H9 (cell line): ENCODE measurements at regions not wholly inside any gene's neighbourhood (a gene's known extent, or its start where the extent isn't known, plus 50 kb on each side); places are given as distances from the start of the nearest gene placed in this dataset.
"Not testable (repeated sequence)": the region's sequence is repeated elsewhere in the genome, so short reads cannot be mapped to it uniquely, and the experiment has no call there.

Experiments
- DNase-seq: peaks from one replicate; pipeline ENCODE4 v3.0.0-alpha.2; 2017
- H2AFZ ChIP-seq: one replicate; pipeline ENCODE4 v1.6.1; 2013; ENCODE audit warnings: mild to moderate bottlenecking, low read length, control low read depth, moderate library complexity
- H2AK5ac ChIP-seq: 2 replicates; pipeline ENCODE4 v1.6.1; 2013; ENCODE audit warnings: low read length, control low read depth, mixed read lengths; ENCODE audit not compliant: insufficient read length
- H2BK120ac ChIP-seq: one replicate; pipeline ENCODE4 v1.6.1; 2013; ENCODE audit warnings: low read depth, mild to moderate bottlenecking, low read length, control low read depth, inconsistent platforms; ENCODE audit not compliant: poor library complexity, severe bottlenecking
- H2BK12ac ChIP-seq: 2 replicates; pipeline ENCODE4 v1.6.1; 2013; ENCODE audit warnings: low read length, control low read depth, mixed read lengths, low read depth; ENCODE audit not compliant: insufficient read length
- H2BK15ac ChIP-seq: 2 replicates; pipeline ENCODE4 v1.6.1; 2013; ENCODE audit warnings: low read depth, low read length, control low read depth
- H2BK20ac ChIP-seq: one replicate; pipeline ENCODE4 v1.6.1; 2013; ENCODE audit warnings: low read depth, mild to moderate bottlenecking, low read length, control low read depth, inconsistent platforms; ENCODE audit not compliant: poor library complexity, severe bottlenecking
- H2BK5ac ChIP-seq: 2 replicates; pipeline ENCODE4 v1.6.1; 2013; ENCODE audit warnings: low read length, control low read depth, mixed read lengths; ENCODE audit not compliant: insufficient read length
- H3K14ac ChIP-seq: 2 replicates; pipeline ENCODE4 v1.6.1; 2013; ENCODE audit warnings: low read length, control low read depth; ENCODE audit not compliant: insufficient read depth
- H3K18ac ChIP-seq: 2 replicates; pipeline ENCODE4 v1.6.1; 2013; ENCODE audit warnings: low read depth, mild to moderate bottlenecking, mixed read lengths, low read length, control low read depth; ENCODE audit not compliant: insufficient read length
- H3K23ac ChIP-seq: 2 replicates; pipeline ENCODE4 v1.6.1; 2013; ENCODE audit warnings: low read length, control low read depth, mixed read lengths, low read depth; ENCODE audit not compliant: insufficient read length
- H3K23me2 ChIP-seq: 2 replicates; pipeline ENCODE4 v1.6.1; 2013; ENCODE audit warnings: low read depth, mild to moderate bottlenecking, mixed read lengths, low read length, control low read depth; ENCODE audit not compliant: insufficient read length, poor library complexity, severe bottlenecking
- H3K27ac ChIP-seq: 2 replicates; pipeline ENCODE4 v1.5.1; 2013; ENCODE audit warnings: low read length, control low read depth, mixed read lengths, low read depth; ENCODE audit not compliant: insufficient read length
- H3K27me3 ChIP-seq: 2 replicates; pipeline ENCODE4 v1.6.1; 2013; ENCODE audit warnings: low read length, control low read depth, inconsistent platforms; ENCODE audit not compliant: insufficient read depth
- H3K4ac ChIP-seq: 2 replicates; pipeline ENCODE4 v1.6.1; 2013; ENCODE audit warnings: low read depth, mild to moderate bottlenecking, control low read depth, inconsistent platforms, low read length, moderate library complexity
- H3K4me1 ChIP-seq: 2 replicates; pipeline ENCODE4 v1.6.1; 2013; ENCODE audit warnings: low read length, control low read depth, inconsistent platforms; ENCODE audit not compliant: insufficient read depth
- H3K4me2 ChIP-seq: 2 replicates; pipeline ENCODE4 v1.6.1; 2013; ENCODE audit warnings: low read length, control low read depth, mixed read lengths; ENCODE audit not compliant: insufficient read length, insufficient read depth
- H3K56ac ChIP-seq: 2 replicates; pipeline ENCODE4 v1.6.1; 2013; ENCODE audit warnings: low read depth, mild to moderate bottlenecking, mixed read lengths, low read length, control low read depth; ENCODE audit not compliant: insufficient read length
- H3K79me1 ChIP-seq: 2 replicates; pipeline ENCODE4 v1.6.1; 2013; ENCODE audit warnings: low read depth, mild to moderate bottlenecking, moderate library complexity, low read length, control low read depth, inconsistent platforms; ENCODE audit not compliant: insufficient read depth, poor library complexity, severe bottlenecking
- H3K79me2 ChIP-seq: 2 replicates; pipeline ENCODE4 v1.6.1; 2013; ENCODE audit warnings: low read length, control low read depth, inconsistent platforms; ENCODE audit not compliant: insufficient read depth
- H3K9ac ChIP-seq: 2 replicates; pipeline ENCODE4 v1.6.1; 2013; ENCODE audit warnings: low read length, control low read depth, mixed read lengths; ENCODE audit not compliant: insufficient read length; ENCODE audit errors: extremely low read depth
- H3K9me3 ChIP-seq: one replicate; pipeline ENCODE4 v1.6.1; 2013; ENCODE audit warnings: low read depth, low read length, inconsistent platforms; ENCODE audit not compliant: control insufficient read depth
- H3T11ph ChIP-seq: one replicate; pipeline ENCODE4 v1.6.1; 2013; ENCODE audit warnings: mild to moderate bottlenecking, low read length, control low read depth, inconsistent platforms
- H4K20me1 ChIP-seq: one replicate; pipeline ENCODE4 v1.6.1; 2013; ENCODE audit not compliant: control insufficient read depth, insufficient read length, insufficient read depth
- H4K5ac ChIP-seq: 2 replicates; pipeline ENCODE4 v1.6.1; 2013; ENCODE audit warnings: low read depth, mild to moderate bottlenecking, mixed read lengths, low read length, control low read depth; ENCODE audit not compliant: insufficient read length
- H4K8ac ChIP-seq: replicated peaks from 2 replicates; pipeline ENCODE4 v1.6.1; 2013; ENCODE audit warnings: low read length, control low read depth, mixed read lengths, low read depth; ENCODE audit not compliant: insufficient read length
- H4K91ac ChIP-seq: 2 replicates; pipeline ENCODE4 v1.6.1; 2013; ENCODE audit warnings: low read depth, mild to moderate bottlenecking, moderate library complexity, mixed read lengths, low read length, control low read depth; ENCODE audit not compliant: insufficient read length
- H3K27ac Mint-ChIP-seq, 3 experiments: 2 replicates in 2 of 3; 3 replicates in 1 of 3; pipeline ENCODE4 v1.8.0; 2020 to 2021; ENCODE audit warnings: mixed read lengths in 3 of 3, mild to moderate bottlenecking in 1 of 3, moderate library complexity in 1 of 3
- H3K27me3 Mint-ChIP-seq: 2 replicates; pipeline ENCODE4 v1.8.0; 2021; ENCODE audit warnings: low read depth, mild to moderate bottlenecking, moderate library complexity, mixed read lengths
- H3K36me3 Mint-ChIP-seq, 3 experiments: 2 replicates in 2 of 3; 3 replicates in 1 of 3; pipeline ENCODE4 v1.8.0; 2020 to 2021; ENCODE audit warnings: low read depth in 3 of 3, mixed read lengths in 3 of 3; ENCODE audit not compliant: insufficient read depth in 1 of 3
- H3K4me1 Mint-ChIP-seq, 2 experiments: 2 replicates each; pipeline ENCODE4 v1.8.0; 2020; ENCODE audit warnings: mixed read lengths in 2 of 2
- H3K4me3 Mint-ChIP-seq, 2 experiments: 2 replicates in 1 of 2; 3 replicates in 1 of 2; pipeline ENCODE4 v1.8.0; 2020 to 2021; ENCODE audit warnings: mild to moderate bottlenecking in 2 of 2, mixed read lengths in 2 of 2, moderate library complexity in 1 of 2
- H3K9me3 Mint-ChIP-seq, 2 experiments: 2 replicates in 1 of 2; 3 replicates in 1 of 2; pipeline ENCODE4 v1.8.0; 2020; ENCODE audit warnings: mild to moderate bottlenecking in 2 of 2, mixed read lengths in 2 of 2, moderate library complexity in 1 of 2
- CTCF ChIP-seq: fragments of 200-600 bp; sonication (generic); conservative IDR thresholded peaks from 3 replicates; pipeline ENCODE4 v1.8.0; 2021; ENCODE audit warnings: antibody characterized with exemption, mild to moderate bottlenecking
- WGBS: extraction: QIAGEN DNeasy Blood & Tissue Kit; methylation state at CpG from one replicate; pipeline ENCODE4 v1.1.7; 2013; ENCODE audit warnings: missing lambda C conversion rate, low lambda C conversion rate, mixed read lengths; ENCODE audit not compliant: insufficient read length; ENCODE audit errors: extremely low coverage; 5-methylcytosine and 5-hydroxymethylcytosine counted together

GRCh38 chr10:71088054-71088453, 124.3 kb upstream of the UNC5B start:
- H3K4me2 ChIP-seq: no peak overlapping the region
- no peak overlapping the region for H3T11ph ChIP-seq
- Mint-ChIP-seq H3K9me3 (no peaks in the 10 kb centered on the region; a peak in 1 of 5 replicates), H3K4me1 (peaks cover 3 to 10% of the 10 kb centered on the region in 2 experiments), H3K27ac (no peak overlapping the region), H3K27me3 (peaks cover 12% of the 10 kb centered on the region), H3K36me3 (no peaks in the 10 kb centered on the region), H3K4me3 (no peak overlapping the region)
- H4K20me1 ChIP-seq: no peaks in the 10 kb centered on the region
- no peak overlapping the region for H3K56ac ChIP-seq
- no peak overlapping the region for H4K8ac ChIP-seq
- no peaks in the 10 kb centered on the region for H3K27me3 ChIP-seq
- no peak overlapping the region for H2BK20ac ChIP-seq
- H3K9ac ChIP-seq: no peak overlapping the region
- H4K91ac ChIP-seq: no peak overlapping the region
- no peak overlapping the region for H2BK12ac ChIP-seq
- no peak for TF ChIP-seq CTCF
- WGBS: no CpG with 5 or more reads among the region's 9 CpGs
- H3K4ac ChIP-seq: no peak overlapping the region
- H3K79me2 ChIP-seq: no peaks in the 10 kb centered on the region
- H3K23ac ChIP-seq: no peak overlapping the region
- H3K4me1 ChIP-seq: no peaks in the 10 kb centered on the region; the same call in 1 of the 2 replicates
- no peak overlapping the region for H2BK15ac ChIP-seq
- no peak overlapping the region for H4K5ac ChIP-seq
- no peaks in the 10 kb centered on the region for H3K9me3 ChIP-seq
- no peak overlapping the region for H3K27ac ChIP-seq
- no peak overlapping the region for H2AFZ ChIP-seq
- H2BK5ac ChIP-seq: no peak overlapping the region
- no peak overlapping the region for H2BK120ac ChIP-seq
- no peak overlapping the region for H3K18ac ChIP-seq
- no peak overlapping the region for H2AK5ac ChIP-seq
- no peaks in the 10 kb centered on the region for H3K23me2 ChIP-seq
- no peak for DNase-seq
- no peaks in the 10 kb centered on the region for H3K79me1 ChIP-seq
- H3K14ac ChIP-seq: no peak overlapping the region

GRCh38 chr10:71088578-71088977, 123.8 kb upstream of the UNC5B start:
- H3K18ac ChIP-seq, H3K9me3 ChIP-seq, H3K79me1 ChIP-seq, H3K4ac ChIP-seq, DNase-seq, H4K20me1 ChIP-seq, H4K8ac ChIP-seq, H4K91ac ChIP-seq, H3K9ac ChIP-seq, H2AK5ac ChIP-seq, H3K27ac ChIP-seq, H2BK120ac ChIP-seq, H3K56ac ChIP-seq, H2BK20ac ChIP-seq, H3K14ac ChIP-seq, H2BK12ac ChIP-seq, H3K4me2 ChIP-seq, H3K4me3 Mint-ChIP-seq, H2BK15ac ChIP-seq, H3T11ph ChIP-seq, H3K4me1 ChIP-seq, H2BK5ac ChIP-seq, H3K79me2 ChIP-seq, H3K27ac Mint-ChIP-seq, H3K36me3 Mint-ChIP-seq, H3K23ac ChIP-seq, H4K5ac ChIP-seq, H3K23me2 ChIP-seq, H3K27me3 ChIP-seq, H2AFZ ChIP-seq, H3K9me3 Mint-ChIP-seq: not testable (repeated sequence)
- Mint-ChIP-seq H3K4me1 (peaks cover 8 to 16% of the 10 kb centered on the region in 2 experiments), H3K27me3 (peaks cover 16% of the 10 kb centered on the region)
- no CpG with 5 or more reads among the region's 7 CpGs for WGBS
